ENCODE measurements at regions not wholly inside any gene's neighbourhood (a gene's known extent, or its start where the extent isn't known, plus 50 kb on each side); places are given as distances from the start of the nearest gene placed in this dataset.

GRCh38 chr3:124397088-124397487 is 333.2 kb upstream of the UMPS start:
- intact Hi-C loops (cut with micrococcal nuclease) (no loop called here), dilution Hi-C loops (cut with MboI; ENCODE audit: extremely low pct_ligation_motif_present, low sequenced_read_pairs) (no loop called here)
- no peaks in the 10 kb centered on the region for H4K20me1 ChIP-seq (replicated peaks; ENCODE audit: control insufficient read depth, extremely low read depth, insufficient read depth, low read length)
- no peaks in the 10 kb centered on the region for H3K27me3 ChIP-seq (ENCODE audit: control insufficient read depth in 2 of 2, insufficient read depth in 2 of 2, low read length in 2 of 2)
- H3K4me1 ChIP-seq (ENCODE audit: control insufficient read depth, extremely low read depth, insufficient read depth, low read length): no peaks in the 10 kb centered on the region
- no peaks in the 10 kb centered on the region for H3K9me3 ChIP-seq (replicated peaks; ENCODE audit: control insufficient read depth, insufficient read depth, low read length)
- no TSS peak for BruUV-seq (replicated peaks)
- ChIA-PET POLR2A (no interaction called here), CTCF (interaction anchor here (1.2 kb wide), 1 partner anchor 7 kb away, joined by 3 read pairs; no protein-coding TSS in a partner anchor)
- no peaks in the 10 kb centered on the region for H3K36me3 ChIP-seq (ENCODE audit: control insufficient read depth in 2 of 2, extremely low read depth in 1 of 2, insufficient read depth in 2 of 2, low read length in 2 of 2)
- no peak overlapping the region for H3K27ac ChIP-seq (ENCODE audit: insufficient read depth, low read depth, low read length)
- H3K9ac ChIP-seq (replicated peaks; ENCODE audit: extremely low read depth, insufficient read depth, low read length): no peak overlapping the region
- DNase-seq (ENCODE audit: low read depth, low spot score) (no peak), FAIRE-seq (no peak)
- H3K4me3 ChIP-seq (replicated peaks in 1 of 3; ENCODE audit: insufficient read depth in 1 of 3, low read depth in 1 of 3, low read length in 3 of 3): no peak overlapping the region
- no peak overlapping the region for H2AFZ ChIP-seq (ENCODE audit: low read depth, low read length)
- no peaks in the 10 kb centered on the region for H3K9me1 ChIP-seq (replicated peaks; ENCODE audit: control insufficient read depth, extremely low read depth, insufficient read depth, low read length)
- H3K79me2 ChIP-seq (ENCODE audit: control insufficient read depth, insufficient read depth, low read length): no peaks in the 10 kb centered on the region
- TF ChIP-seq, protein P1, sequence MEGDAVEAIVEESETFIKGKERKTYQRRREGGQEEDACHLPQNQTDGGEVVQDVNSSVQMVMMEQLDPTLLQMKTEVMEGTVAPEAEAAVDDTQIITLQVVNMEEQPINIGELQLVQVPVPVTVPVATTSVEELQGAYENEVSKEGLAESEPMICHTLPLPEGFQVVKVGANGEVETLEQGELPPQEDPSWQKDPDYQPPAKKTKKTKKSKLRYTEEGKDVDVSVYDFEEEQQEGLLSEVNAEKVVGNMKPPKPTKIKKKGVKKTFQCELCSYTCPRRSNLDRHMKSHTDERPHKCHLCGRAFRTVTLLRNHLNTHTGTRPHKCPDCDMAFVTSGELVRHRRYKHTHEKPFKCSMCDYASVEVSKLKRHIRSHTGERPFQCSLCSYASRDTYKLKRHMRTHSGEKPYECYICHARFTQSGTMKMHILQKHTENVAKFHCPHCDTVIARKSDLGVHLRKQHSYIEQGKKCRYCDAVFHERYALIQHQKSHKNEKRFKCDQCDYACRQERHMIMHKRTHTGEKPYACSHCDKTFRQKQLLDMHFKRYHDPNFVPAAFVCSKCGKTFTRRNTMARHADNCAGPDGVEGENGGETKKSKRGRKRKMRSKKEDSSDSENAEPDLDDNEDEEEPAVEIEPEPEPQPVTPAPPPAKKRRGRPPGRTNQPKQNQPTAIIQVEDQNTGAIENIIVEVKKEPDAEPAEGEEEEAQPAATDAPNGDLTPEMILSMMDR (IDR thresholded peaks at IDR 0.05; ENCODE audit: extremely low read depth in 1 of 2, insufficient read depth in 1 of 2, low read depth in 1 of 2, low read length in 2 of 2): no peak
- no peak for TF ChIP-seq POLR2A (IDR thresholded peaks at IDR 0.05; ENCODE audit: low read depth, low read length)
- no peak overlapping the region for H3K4me2 ChIP-seq (ENCODE audit: insufficient read depth, low read length)

GRCh38 chr3:124398594-124398993 is 331.7 kb upstream of the UMPS start:
- no peaks in the 10 kb centered on the region for H3K27me3 ChIP-seq (ENCODE audit: control insufficient read depth in 2 of 2, insufficient read depth in 2 of 2, low read length in 2 of 2)
- no peak for TF ChIP-seq EZH2 (IDR thresholded peaks at IDR 0.05; ENCODE audit: borderline replicate concordance, low read depth, low read length, severe bottlenecking)
- no peak for TF ChIP-seq POLR2A (IDR thresholded peaks at IDR 0.05; ENCODE audit: low read depth, low read length)
- DNase-seq (ENCODE audit: low read depth, low spot score) (no peak), FAIRE-seq (no peak)
- H2AFZ ChIP-seq (ENCODE audit: low read depth, low read length): no peak overlapping the region
- BruUV-seq (replicated peaks): no TSS peak
- no peaks in the 10 kb centered on the region for H3K79me2 ChIP-seq (ENCODE audit: control insufficient read depth, insufficient read depth, low read length)
- H3K9me1 ChIP-seq (replicated peaks; ENCODE audit: control insufficient read depth, extremely low read depth, insufficient read depth, low read length): no peaks in the 10 kb centered on the region
- H3K36me3 ChIP-seq (ENCODE audit: control insufficient read depth in 2 of 2, extremely low read depth in 1 of 2, insufficient read depth in 2 of 2, low read length in 2 of 2): no peaks in the 10 kb centered on the region
- intact Hi-C loops (cut with micrococcal nuclease) (no loop called here), dilution Hi-C loops (cut with MboI; ENCODE audit: extremely low pct_ligation_motif_present, low sequenced_read_pairs) (no loop called here)
- CTCF ChIA-PET: interaction anchor here (1.0 kb wide), 1 partner anchor 10 kb away, joined by 3 read pairs; no protein-coding TSS in a partner anchor
- no peak overlapping the region for H3K9ac ChIP-seq (replicated peaks; ENCODE audit: extremely low read depth, insufficient read depth, low read length)
- POLR2A ChIA-PET: no interaction called here
- H3K4me3 ChIP-seq (replicated peaks in 1 of 3; ENCODE audit: insufficient read depth in 1 of 3, low read depth in 1 of 3, low read length in 3 of 3): no peak overlapping the region
- no peaks in the 10 kb centered on the region for H3K9me3 ChIP-seq (replicated peaks; ENCODE audit: control insufficient read depth, insufficient read depth, low read length)
- H3K27ac ChIP-seq (ENCODE audit: insufficient read depth, low read depth, low read length): no peak overlapping the region
- no peaks in the 10 kb centered on the region for H3K4me1 ChIP-seq (ENCODE audit: control insufficient read depth, extremely low read depth, insufficient read depth, low read length)
- no peaks in the 10 kb centered on the region for H4K20me1 ChIP-seq (replicated peaks; ENCODE audit: control insufficient read depth, extremely low read depth, insufficient read depth, low read length)
- H3K4me2 ChIP-seq (ENCODE audit: insufficient read depth, low read length): no peak overlapping the region
